C4-2B (cell line): ENCODE measurements at regions not wholly inside any gene's neighbourhood (a gene's known extent, or its start where the extent isn't known, plus 50 kb on each side); places are given as distances from the start of the nearest gene placed in this dataset.

Experiments used
- H3K27ac ChIP-seq: fragments of 450-650 bp; 2 replicates; pipeline ENCODE4 v1.5.1; 2017
- ZFX ChIP-seq: fragments of 450-650 bp; IDR thresholded peaks from 2 replicates; pipeline ENCODE4 v1.6.1; 2017
- TF ChIP-seq, protein P1 (sequence below): fragments of 450-650 bp; conservative IDR thresholded peaks from 2 replicates; pipeline ENCODE4 v1.5.1; 2017; ENCODE audit warnings: mild to moderate bottlenecking

DNA sequence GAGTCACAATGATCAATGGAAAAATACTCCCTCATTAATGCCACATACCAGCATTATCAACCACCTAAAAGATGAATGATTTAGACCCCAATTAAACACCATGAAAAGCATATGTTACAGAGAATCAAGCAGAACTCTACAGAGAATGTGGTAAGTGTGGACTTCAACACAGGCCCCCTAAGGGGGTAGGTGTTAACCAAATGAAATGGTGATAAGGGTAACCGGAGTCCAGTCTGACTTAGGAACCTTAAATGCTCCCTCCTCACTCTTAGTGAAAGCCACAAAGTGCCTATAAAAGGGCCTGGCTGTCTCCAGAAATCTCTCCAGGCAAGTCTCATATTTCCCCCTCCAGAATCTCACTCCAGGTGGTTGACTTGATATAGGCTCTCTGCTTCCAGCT, 149.2 kb upstream of the FOXD3 start:
- no peak overlapping the region for H3K27ac ChIP-seq
- TF ChIP-seq, protein P1, sequence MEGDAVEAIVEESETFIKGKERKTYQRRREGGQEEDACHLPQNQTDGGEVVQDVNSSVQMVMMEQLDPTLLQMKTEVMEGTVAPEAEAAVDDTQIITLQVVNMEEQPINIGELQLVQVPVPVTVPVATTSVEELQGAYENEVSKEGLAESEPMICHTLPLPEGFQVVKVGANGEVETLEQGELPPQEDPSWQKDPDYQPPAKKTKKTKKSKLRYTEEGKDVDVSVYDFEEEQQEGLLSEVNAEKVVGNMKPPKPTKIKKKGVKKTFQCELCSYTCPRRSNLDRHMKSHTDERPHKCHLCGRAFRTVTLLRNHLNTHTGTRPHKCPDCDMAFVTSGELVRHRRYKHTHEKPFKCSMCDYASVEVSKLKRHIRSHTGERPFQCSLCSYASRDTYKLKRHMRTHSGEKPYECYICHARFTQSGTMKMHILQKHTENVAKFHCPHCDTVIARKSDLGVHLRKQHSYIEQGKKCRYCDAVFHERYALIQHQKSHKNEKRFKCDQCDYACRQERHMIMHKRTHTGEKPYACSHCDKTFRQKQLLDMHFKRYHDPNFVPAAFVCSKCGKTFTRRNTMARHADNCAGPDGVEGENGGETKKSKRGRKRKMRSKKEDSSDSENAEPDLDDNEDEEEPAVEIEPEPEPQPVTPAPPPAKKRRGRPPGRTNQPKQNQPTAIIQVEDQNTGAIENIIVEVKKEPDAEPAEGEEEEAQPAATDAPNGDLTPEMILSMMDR, result no peak

- H3K27ac ChIP-seq, result no peak overlapping the region
- TF ChIP-seq, protein P1, result peak; percentile 57
- TF ChIP-seq ZFX, result no peak
Observed at GRCh38 chr1:63189677-63190076, 132.7 kb upstream of the FOXD3 start.

DNA sequence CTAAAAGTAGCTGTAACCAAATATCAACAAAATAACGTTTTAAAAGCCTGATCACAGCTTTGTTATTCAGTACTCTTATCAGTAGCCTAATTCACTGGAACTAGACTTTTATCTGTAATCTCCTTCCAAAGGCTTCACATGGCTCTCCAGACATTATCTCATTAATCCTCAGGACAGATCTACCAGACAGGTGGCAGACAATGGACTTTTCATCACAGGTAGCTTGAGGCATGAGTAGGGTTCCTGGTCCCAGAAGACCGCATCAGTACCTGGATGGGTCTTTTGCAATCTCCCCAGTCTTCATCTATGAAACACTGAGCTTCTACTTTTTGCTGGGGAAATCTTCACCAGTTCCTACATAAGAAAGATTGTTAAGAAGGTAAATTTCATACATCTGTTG, 132.2 kb upstream of the FOXD3 start:
- H3K27ac ChIP-seq, result no peak overlapping the region
- TF ChIP-seq, protein P1, result no peak
- no peak for TF ChIP-seq ZFX

GRCh38 chr1:63198871-63199394, 123.4 kb upstream of the FOXD3 start:
- no peak overlapping the region for H3K27ac ChIP-seq
- no peak for TF ChIP-seq ZFX
- TF ChIP-seq, protein P1, result no peak

DNA sequence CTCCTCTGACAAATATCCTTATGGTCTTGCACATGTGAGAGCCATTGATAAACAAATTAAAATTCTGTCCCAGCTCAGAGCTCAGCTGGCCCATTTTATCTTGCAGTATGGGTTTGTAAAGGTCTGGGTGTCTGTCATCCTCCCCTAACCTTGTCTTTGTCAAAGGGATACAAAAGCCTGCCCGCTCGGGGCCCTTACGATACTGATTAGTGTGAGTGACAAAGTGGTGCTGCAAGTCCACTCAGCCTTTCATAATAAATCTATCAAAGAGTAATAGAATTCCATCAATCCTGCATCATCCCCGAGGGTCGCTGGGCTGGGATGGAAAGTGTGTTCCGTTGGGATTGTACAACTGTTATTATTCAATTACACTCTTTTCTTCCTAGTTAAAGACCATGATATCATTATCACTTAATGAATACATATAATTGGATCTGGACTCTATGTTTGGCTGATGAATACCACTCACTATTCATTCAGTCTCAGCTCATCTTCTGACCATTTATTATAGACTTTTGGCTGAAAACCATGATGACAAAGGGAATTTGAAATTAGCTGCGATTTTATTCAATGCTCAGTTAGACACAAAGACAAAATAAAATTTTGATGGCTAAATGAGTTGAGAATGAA, 122.5 kb upstream of the FOXD3 start:
- no peak overlapping the region for H3K27ac ChIP-seq
- TF ChIP-seq, protein P1, result no peak
- no peak for TF ChIP-seq ZFX

- no peak for TF ChIP-seq ZFX
- TF ChIP-seq, protein P1, result no peak
- H3K27ac ChIP-seq, result no peak overlapping the region
Observed at GRCh38 chr1:63200676-63201075, 121.7 kb upstream of the FOXD3 start.

- TF ChIP-seq, protein P1, result no peak
- no peak overlapping the region for H3K27ac ChIP-seq
Observed at GRCh38 chr1:63203641-63204040, 118.7 kb upstream of the FOXD3 start.
